NCI-H1694 (cell line): ENCODE measurements at regions not wholly inside any gene's neighbourhood (a gene's known extent, or its start where the extent isn't known, plus 50 kb on each side); places are given as distances from the start of the nearest gene placed in this dataset.
"Not testable (repeated sequence)": the region's sequence is repeated elsewhere in the genome, so short reads cannot be mapped to it uniquely, and the experiment has no call there.

ENCODE experiments used
- DNase-seq: peaks from one replicate; lab custom pipeline; 2025; lab: John Stamatoyannopoulos, UW

GRCh38 chr2:208800887-208801286 lies 394.3 kb downstream of the PTH2R start:
- DNase-seq = not testable (repeated sequence)

GRCh38 chr2:208807756-208808155 lies 401.2 kb downstream of the PTH2R start:
- DNase-seq = no peak

- DNase-seq = not testable (repeated sequence)
These were observed 405.3 kb downstream of the PTH2R start for GRCh38 chr2:208811885-208812284.

- no peak for DNase-seq
These were observed 412.6 kb downstream of the PTH2R start for GRCh38 chr2:208819190-208819589.

GRCh38 chr2:208820014-208820688 lies 413.6 kb downstream of the PTH2R start:
- peak; percentile 66 for DNase-seq

- DNase-seq = no peak
These were observed 420.5 kb downstream of the PTH2R start for GRCh38 chr2:208827109-208827508.

GRCh38 chr2:208827549-208828221 lies 421.1 kb downstream of the PTH2R start:
- DNase-seq = no peak

- DNase-seq = no peak
These were observed 423.6 kb downstream of the PTH2R start for GRCh38 chr2:208830203-208830602.

GRCh38 chr2:208847651-208848050 lies 441.1 kb downstream of the PTH2R start:
- DNase-seq = no peak

GRCh38 chr2:208854717-208855116 lies 448.1 kb downstream of the PTH2R start:
- no peak for DNase-seq

GRCh38 chr2:208867374-208867773 lies 460.8 kb downstream of the PTH2R start:
- DNase-seq = no peak

GRCh38 chr2:208872591-208872990 lies 466.0 kb downstream of the PTH2R start:
- no peak for DNase-seq

- no peak for DNase-seq
These were observed 473.1 kb downstream of the PTH2R start for GRCh38 chr2:208879666-208880065.

- no peak for DNase-seq
These were observed 473.6 kb downstream of the PTH2R start for GRCh38 chr2:208880171-208880570.

GRCh38 chr2:208890486-208890885 lies 483.9 kb downstream of the PTH2R start:
- DNase-seq = no peak

- DNase-seq = no peak
These were observed 485.6 kb downstream of the PTH2R start for GRCh38 chr2:208892203-208892602.

GRCh38 chr2:208906330-208906729 lies 499.7 kb downstream of the PTH2R start:
- no peak for DNase-seq

GRCh38 chr2:208915401-208915800 lies 508.4 kb upstream of the MAP2 start:
- no peak for DNase-seq

GRCh38 chr2:208916881-208917280 lies 507.0 kb upstream of the MAP2 start:
- DNase-seq = no peak

- not testable (repeated sequence) for DNase-seq
These were observed 502.5 kb upstream of the MAP2 start for GRCh38 chr2:208921358-208921757.

GRCh38 chr2:208927867-208928266 lies 496.0 kb upstream of the MAP2 start:
- DNase-seq = no peak

- DNase-seq = no peak
These were observed 494.5 kb upstream of the MAP2 start for GRCh38 chr2:208929139-208929864.

- DNase-seq = no peak
These were observed 493.9 kb upstream of the MAP2 start for GRCh38 chr2:208929894-208930427.
